ENCODE measurements at regions not wholly inside any gene's neighbourhood (a gene's known extent, or its start where the extent isn't known, plus 50 kb on each side); places are given as distances from the start of the nearest gene placed in this dataset.
A peak's percentile ranks its signal among the peaks of the same experiment; 100 is the strongest.

- Histone ChIP-seq H3K36me3 (no peaks in the 10 kb centered on the region), H3K27me3 (no peaks in the 10 kb centered on the region), H3K27ac (no peak overlapping the region), H3K4me3 (no peak overlapping the region), H3K4me1 (no peaks in the 10 kb centered on the region), H3K9me3 (no peaks in the 10 kb centered on the region)
- no peak for DNase-seq
- WGBS, 4 donors, result 83 to 89% (median 87%) methylated on average over 3 of the region's 3 CpGs
- no peak for TF ChIP-seq CTCF (IDR thresholded peaks at IDR 0.05)
- TF ChIP-seq POLR2A (IDR thresholded peaks at IDR 0.05), result no peak
- intact Hi-C loops (cut with DNase I), result no loop called here
- no peak for ATAC-seq
These were observed 863.7 kb downstream of the LRFN5 start for GRCh38 chr14:42470427-42470719.

- no peaks in the 10 kb centered on the region for H3K4me1 ChIP-seq
- DNase-seq, result no peak
- H3K4me3 ChIP-seq, result no peak overlapping the region
- intact Hi-C loops (cut with DNase I), result no loop called here
- no peaks in the 10 kb centered on the region for H3K36me3 ChIP-seq
- H3K9me3 ChIP-seq, result no peaks in the 10 kb centered on the region
- WGBS, 4 donors, result 65 to 76% (median 67%) methylated on average over 6 of the region's 6 CpGs
- H3K27ac ChIP-seq, result no peak overlapping the region
- no peak for TF ChIP-seq CTCF (IDR thresholded peaks at IDR 0.05)
- TF ChIP-seq POLR2A (IDR thresholded peaks at IDR 0.05), result no peak
- ATAC-seq, result peak in 2 of 4 donors; percentile 20 to 44
- no peaks in the 10 kb centered on the region for H3K27me3 ChIP-seq
These were observed 863.2 kb downstream of the LRFN5 start for GRCh38 chr14:42469637-42470426.

GRCh38 chr14:42460673-42461072 is 854.0 kb downstream of the LRFN5 start:
- no peaks in the 10 kb centered on the region for H3K27me3 ChIP-seq
- H3K36me3 ChIP-seq, result no peaks in the 10 kb centered on the region
- H3K4me3 ChIP-seq, result no peak overlapping the region
- 64 to 79% (median 69%) methylated on average over 1 of the region's 1 CpG for WGBS, 4 donors
- peaks cover 0 to 8% (median 0%) of the 10 kb centered on the region in 12 donors for H3K9me3 ChIP-seq
- H3K27ac ChIP-seq, result no peak overlapping the region
- ATAC-seq (no peak), DNase-seq (no peak)
- intact Hi-C loops (cut with DNase I), result no loop called here
- no peaks in the 10 kb centered on the region for H3K4me1 ChIP-seq
- no peak for TF ChIP-seq CTCF (IDR thresholded peaks at IDR 0.05)
- no peak for TF ChIP-seq POLR2A (IDR thresholded peaks at IDR 0.05)

GRCh38 chr14:42459171-42459685 is 852.6 kb downstream of the LRFN5 start:
- DNase-seq, result no peak
- peaks cover 0 to 8% (median 0%) of the 10 kb centered on the region in 12 donors for H3K9me3 ChIP-seq
- H3K27ac ChIP-seq, result no peak overlapping the region
- WGBS, 4 donors, result 81 to 90% (median 86%) methylated on average over 3 of the region's 3 CpGs
- no peaks in the 10 kb centered on the region for H3K36me3 ChIP-seq
- no peaks in the 10 kb centered on the region for H3K27me3 ChIP-seq
- no peak for TF ChIP-seq CTCF (IDR thresholded peaks at IDR 0.05)
- TF ChIP-seq POLR2A (IDR thresholded peaks at IDR 0.05), result no peak
- no peak for ATAC-seq
- intact Hi-C loops (cut with DNase I), result no loop called here
- no peaks in the 10 kb centered on the region for H3K4me1 ChIP-seq
- H3K4me3 ChIP-seq, result no peak overlapping the region
